Renal cortical epithelial cell (primary cell): ENCODE measurements at regions not wholly inside any gene's neighbourhood (a gene's known extent, or its start where the extent isn't known, plus 50 kb on each side); places are given as distances from the start of the nearest gene placed in this dataset.
"Not testable (repeated sequence)": the region's sequence is repeated elsewhere in the genome, so short reads cannot be mapped to it uniquely, and the experiment has no call there.

Experiments
- DNase-seq: peaks from one replicate; pipeline ENCODE4 v3.0.0-alpha.2; 2011; ENCODE audit warnings: low read depth

DNA sequence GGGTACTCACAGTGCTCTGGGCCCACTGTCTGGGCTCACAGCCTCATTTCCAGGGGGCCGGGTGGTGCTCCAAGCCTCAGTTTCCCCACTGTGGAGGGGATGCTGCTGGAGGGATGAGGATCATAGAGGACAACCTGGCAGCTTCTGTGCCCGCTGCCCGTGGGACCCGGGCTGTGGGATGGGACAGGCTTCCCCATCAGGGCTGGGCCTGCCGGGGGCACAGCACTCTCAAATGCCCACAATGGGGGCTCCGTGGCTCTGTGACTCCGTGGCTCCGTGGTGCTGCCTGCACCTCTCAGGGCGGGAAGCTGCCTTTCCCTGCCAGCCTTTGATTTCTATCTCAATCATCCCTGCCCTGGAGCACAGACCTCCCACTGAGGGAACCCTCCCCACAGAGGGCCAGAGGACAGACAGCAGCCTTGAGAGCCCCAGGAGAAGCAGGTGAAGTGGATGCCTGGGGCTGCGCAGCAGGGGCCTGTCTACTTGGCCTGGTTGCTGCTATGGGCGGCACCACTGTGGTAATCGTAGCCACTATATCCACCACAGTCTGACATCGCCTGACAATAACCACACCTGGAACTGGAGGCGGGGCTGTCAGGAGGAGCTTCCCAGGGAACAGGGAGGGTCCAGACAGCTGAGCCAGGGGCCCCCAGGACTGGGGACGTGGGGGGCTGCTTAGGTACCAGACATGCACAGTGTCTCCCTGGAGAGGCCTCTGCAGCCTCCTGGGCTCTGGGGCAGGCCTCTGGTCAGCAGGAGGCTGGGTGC lies 375.9 kb downstream of the TMEM121 start:
- DNase-seq, result no peak

DNA sequence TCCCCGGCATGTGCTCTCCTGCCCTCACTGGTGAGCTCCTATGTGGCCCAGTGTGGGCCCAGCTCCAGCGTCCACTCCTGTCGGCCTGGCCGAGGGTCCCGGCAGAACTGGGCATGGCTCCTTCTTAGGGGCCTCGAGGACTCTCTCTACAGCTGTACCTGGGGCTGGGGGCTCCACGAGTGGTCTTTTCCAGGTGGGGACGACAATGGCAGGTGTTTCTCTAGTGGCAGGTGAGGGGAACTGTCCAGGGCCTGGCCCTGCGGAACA lies 376.4 kb downstream of the TMEM121 start:
- not testable (repeated sequence) for DNase-seq

DNA sequence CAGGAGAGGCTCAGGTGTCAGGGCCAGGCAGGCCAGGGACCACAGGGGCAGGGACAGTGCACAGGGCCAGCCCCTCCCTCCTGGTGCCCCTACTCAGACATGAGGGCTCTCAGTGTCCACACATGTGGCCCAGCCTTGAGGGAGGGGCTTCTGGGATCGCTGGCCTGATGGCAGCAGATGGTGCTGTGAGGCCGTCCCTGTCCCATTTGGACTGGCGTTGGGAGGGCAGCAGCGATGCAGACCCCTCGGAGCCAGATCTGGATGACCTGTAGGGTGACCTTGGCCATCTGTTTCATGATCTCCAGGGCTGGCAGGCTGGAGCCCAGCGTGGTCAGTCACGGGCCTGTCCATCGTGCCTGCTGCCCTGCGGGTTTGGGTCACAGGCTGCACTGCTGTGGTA lies 377.6 kb downstream of the TMEM121 start:
- no peak for DNase-seq

DNA sequence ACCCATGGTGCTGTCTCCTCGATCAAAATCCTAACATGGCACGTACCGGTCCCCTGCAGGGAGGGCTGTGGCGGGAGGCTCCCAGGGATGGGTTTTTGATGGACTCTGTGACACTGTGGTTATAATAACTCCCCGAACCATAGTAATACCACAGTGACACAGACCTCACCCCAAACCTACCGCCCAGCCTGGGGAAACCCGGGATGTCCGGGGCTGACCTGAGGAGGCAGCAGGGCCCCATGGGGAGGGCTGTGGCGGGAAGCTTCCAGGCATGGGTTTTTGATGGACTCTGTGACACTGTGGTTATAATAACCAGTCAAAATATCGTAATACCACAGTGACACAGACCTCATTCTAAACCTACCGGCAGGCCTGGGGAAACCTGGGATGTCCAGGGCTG lies 378.0 kb downstream of the TMEM121 start:
- DNase-seq, result no peak

DNA sequence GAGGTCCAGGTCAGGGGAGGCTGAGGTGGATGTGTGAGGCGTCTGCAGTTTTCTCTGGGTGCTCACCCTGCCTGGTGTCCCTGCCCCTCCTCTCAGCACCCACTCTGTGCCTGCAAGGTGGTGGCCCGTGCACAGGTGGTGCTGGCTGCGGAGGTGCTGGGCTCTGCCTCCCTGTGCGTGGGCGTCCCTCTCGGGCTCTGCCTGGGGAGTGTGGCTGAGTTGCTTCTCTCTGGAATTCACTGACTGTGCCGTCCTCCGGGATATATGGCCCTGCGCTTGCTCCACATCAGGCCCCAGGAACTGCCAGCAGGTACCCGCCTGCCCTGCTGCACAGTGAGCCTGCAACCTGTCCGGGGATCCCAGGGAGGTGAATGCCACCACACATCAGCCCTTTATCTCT lies 379.1 kb downstream of the TMEM121 start:
- DNase-seq, result no peak

DNA sequence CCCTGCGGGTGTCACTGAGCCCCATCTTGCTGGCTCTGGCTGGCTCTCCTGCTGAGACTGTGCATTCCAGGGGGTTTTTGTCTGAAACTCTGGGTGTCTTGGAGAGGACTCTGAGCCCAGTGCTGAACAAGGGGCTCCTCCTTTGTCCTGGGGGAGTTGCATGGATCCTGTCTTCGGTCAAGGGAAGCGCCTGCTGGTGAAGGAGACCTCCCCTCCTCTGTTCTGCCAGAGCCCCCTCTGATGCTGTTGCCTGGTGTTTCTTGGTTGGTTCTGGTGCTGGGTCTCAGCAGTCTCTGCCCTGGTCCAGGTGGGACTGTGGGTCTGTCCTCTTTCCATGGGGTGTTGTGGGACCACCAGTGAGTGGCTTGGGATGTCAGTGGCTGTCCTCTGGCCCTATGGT lies 380.9 kb downstream of the TMEM121 start:
- DNase-seq, result no peak

DNA sequence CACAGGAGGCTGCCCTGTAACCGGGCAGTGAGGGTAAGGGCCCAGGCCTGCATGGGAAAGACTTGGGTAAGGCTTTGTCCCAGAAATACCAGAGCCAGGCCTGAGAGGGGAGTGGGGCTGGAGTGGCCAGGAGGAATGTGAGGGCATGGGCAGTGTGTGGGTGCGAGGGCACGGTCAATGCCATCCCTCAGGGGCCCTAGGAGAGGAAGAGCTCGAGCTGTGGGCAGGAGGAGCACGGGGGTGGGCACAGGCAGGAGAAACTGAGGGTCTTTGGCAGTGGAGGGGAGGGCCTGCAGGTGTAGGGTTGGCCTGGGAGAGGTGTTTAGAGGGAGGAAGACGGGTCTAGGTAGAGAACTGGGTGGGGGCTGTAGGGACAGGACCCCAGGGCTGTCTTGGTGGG lies 381.6 kb downstream of the TMEM121 start:
- no peak for DNase-seq

DNA sequence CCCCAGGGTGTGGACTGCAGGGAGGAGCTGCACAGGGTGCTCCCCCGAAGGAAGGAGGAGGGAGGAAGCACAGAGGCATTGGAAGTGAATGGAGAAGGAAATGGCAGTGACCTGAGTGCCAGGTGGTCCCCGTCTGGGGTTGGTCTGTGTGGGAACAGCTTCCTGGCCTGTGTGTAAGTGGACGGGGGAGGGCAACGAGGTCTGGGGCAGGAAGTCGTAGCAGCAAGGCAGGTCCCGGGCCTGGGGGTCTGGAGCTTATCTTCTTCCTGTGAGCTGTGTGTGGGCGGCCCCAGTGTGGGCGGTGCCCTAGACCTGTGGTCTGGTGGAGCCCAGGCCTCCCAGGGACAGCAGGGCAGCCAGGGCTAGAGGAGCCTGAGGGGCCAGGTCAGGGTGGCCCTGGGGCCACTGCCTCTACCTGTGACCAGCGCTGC lies 382.1 kb downstream of the TMEM121 start:
- DNase-seq, result no peak

DNA sequence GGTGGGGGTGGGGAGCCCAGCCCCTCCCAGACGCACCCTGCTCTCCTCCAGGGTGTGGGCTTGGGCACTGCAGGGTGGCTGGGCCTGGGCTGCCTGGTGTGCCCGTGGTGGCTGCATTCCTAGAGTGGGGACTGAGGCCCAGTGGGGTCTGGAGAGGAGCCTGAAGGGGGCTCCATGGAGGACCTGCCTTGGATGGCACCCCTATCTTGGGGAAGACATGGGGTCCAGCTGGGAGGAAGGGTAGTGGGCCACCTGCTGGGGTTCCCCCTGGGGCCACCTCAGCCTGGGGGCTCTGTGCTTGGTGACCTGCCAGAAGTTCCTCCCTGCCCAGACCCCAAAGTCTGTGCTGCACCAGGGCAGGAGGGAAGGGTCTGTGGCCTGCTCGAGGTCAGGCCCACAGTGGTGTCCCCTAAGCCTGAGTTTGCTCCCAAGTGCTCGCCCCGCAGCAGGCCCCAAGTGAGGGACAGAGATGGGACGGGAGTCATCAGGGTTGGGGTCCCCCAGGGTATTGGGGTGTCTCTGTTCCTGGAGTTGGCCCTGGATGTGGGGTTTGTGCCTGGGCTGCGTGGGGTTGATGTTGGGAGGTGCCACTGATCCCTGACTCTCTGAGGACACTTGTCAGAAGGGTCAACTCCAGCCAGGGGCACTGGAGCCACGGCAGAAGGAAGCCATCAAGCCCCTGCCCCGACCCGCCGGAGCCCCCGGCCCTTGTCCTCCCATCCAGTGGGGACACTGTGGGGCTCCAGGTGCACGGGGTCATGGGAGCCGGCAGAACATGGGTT lies 382.9 kb downstream of the TMEM121 start:
- no peak for DNase-seq

DNA sequence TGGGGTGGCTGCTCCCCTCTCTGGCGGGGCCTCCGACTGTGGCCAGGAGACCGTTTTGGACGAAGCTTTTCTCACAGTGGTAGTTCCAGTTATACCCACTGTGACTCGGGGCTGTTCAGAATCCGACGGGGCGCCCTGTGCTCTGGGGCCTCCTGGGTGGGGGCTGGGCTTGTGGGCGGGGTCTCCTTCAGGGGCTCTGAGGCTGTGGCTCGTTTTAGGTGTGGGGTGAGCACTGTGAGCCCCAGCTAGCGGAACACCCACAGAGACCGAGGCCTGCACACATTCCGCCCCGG lies 383.4 kb downstream of the TMEM121 start:
- DNase-seq, result not testable (repeated sequence)

DNA sequence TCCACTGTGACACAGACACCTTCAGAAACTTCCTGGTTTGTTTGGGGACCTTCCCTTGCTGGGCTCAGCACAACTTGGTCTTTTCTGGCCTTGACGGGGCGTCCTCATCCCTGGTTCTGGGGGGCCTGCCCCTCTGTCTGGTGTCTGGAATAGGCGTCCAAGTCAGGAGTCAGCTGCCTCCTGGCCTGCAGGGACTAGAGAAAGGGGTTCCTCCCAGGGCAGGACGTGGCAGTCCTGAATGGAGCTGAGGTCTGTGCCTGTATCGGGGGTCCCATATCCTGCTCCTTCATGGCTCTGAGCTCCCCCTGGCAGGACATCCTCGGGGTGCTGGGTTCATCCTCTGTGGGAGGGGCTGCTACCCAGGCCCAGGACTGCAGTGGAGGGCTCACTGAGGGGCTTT lies 384.0 kb downstream of the TMEM121 start:
- no peak for DNase-seq

DNA sequence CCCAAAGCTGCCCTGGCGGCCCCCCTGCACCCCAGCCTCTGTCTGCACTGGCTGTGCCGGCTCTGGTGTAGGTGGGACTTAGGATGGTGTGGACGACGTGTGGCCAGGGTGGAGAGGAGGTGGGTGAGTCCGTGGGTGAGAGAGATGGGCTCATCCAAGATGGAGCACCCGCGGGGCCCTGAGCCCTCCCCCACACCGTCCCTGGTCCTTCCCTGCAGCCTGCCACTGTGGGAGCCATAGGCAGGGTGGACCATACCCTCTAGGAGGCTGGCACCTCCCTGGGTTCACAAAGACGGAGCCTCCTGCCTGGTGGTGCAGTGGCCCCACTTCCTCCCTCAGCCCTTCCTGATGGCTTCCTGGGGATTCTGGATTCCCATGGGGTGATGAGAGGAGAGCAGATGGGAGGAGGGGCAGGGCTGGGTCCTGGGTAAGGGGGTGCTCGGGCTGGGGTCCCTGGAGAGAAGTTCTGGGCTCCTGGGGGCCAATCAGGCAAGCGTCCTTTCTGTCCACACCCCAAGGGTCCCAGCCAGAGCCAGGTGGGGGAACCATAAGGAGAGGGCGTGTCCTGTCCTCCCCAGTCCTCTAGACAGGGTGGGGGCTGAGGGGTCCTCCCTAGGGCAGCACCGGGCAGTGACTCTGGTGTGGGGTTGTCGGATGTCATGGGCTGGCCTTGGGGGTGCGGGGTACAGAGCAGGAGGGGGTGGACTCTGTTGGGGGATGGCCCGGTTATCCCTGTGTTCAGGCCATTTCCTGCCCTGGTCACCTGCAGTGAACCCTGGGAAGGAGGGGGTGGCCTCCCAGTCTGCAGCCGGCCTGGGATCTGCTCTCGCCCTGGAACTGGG lies 384.8 kb downstream of the TMEM121 start:
- no peak for DNase-seq

DNA sequence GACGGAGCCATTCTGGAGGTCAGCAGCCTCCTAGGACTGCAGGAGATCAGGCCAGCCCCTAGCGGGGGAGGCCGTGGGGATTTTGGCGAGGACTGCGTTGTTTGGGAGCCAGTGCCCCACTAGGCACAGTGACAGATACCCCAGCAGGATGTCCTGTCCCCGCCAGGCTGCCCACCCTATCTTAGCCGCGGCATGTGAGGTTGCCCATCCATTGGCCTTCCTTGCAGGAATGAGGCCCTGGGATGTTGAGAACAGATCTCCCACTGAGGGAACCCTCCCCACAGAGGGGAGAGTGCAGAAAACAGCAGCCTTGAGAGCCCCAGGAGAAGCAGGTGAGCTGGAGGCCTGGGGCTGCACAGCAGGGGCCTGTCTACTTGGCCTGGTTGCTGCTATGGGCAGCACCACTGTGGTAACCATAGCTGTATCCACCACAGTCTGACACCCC lies 385.5 kb downstream of the TMEM121 start:
- not testable (repeated sequence) for DNase-seq

DNA sequence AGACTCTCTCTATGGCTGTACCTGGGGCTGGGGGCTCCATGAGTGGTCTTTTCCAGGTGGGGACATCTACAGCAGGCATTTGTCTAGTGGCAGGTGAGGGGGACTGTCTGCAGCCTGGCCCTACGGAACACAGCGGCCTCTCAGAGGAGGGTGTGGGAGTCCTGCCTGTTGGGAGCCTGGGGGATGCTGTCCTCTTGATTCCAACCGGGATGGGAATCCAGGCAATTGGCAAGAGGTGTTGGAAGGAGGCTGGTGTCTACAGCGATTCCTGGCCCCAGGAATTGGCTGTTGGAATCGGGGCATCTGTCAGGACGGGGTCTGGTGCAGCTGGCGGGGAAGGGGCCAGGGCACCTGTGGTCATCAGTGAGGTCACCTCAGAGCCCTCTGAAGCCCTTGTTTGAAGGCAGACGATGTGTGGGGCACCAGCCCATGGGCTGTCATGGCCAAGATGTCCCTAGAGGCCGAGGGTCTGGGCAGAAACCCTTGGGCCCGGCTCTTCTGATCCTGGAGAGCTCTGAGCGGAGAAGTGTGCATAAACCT lies 386.3 kb downstream of the TMEM121 start:
- DNase-seq, result no peak

DNA sequence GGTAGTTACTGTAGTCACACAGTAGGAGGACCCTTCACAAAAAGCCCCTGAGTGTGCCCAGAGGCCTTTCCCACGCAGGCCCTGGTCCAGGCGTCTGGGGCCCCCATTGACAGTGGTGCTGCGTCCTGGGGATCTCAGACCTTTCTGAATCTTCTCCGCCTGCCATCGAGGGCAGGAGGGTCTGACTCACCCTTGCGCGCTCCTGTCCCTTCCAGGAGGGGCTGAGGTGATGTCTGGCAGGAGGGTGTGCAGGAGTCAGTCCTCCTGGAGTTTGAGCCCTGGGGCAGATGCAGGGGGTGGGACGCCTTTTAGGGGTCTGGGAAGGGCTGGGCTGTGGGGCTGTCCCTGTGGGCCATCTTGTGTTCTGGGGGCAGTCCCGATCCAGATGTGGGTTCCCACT lies 386.8 kb downstream of the TMEM121 start:
- no peak for DNase-seq

DNA sequence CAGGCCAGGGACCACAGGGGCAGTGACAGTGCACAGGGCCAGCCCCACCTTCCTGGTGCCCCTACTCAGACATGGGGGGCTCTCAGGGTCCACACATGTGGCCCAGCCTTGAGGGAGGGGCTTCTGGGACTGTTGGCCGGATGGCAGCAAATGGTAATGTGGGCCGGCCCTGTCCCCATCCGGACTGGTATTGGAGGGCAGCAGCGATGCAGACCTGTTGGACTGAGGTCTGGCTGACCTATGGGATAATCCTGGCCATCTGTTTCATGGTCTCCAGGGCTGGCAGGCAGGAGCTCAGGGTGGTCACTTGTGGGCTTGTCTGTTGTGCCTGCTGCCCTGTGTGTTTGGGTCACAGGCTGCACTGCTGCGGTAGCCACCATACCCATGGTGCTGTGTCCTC lies 387.5 kb downstream of the TMEM121 start:
- DNase-seq, result no peak

DNA sequence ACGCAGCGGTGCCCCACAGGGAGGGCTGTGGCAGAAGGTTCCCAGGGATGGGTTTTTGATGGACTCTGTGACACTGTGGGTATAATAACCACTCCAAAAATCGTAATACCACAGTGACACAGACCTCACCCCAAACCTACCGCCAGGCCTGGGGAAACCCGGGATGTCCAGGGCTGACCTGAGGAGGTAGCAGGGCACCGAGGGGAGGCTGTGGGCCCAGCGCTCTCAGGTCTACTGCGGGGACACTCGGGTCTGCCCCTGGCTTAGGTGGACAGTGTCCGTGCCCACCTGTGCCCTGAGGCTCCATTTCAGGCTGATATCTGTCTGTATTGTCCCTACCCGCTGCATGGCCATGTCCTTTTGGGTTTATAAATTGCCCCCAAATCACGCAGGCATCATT lies 387.9 kb downstream of the TMEM121 start:
- DNase-seq, result not testable (repeated sequence)

DNA sequence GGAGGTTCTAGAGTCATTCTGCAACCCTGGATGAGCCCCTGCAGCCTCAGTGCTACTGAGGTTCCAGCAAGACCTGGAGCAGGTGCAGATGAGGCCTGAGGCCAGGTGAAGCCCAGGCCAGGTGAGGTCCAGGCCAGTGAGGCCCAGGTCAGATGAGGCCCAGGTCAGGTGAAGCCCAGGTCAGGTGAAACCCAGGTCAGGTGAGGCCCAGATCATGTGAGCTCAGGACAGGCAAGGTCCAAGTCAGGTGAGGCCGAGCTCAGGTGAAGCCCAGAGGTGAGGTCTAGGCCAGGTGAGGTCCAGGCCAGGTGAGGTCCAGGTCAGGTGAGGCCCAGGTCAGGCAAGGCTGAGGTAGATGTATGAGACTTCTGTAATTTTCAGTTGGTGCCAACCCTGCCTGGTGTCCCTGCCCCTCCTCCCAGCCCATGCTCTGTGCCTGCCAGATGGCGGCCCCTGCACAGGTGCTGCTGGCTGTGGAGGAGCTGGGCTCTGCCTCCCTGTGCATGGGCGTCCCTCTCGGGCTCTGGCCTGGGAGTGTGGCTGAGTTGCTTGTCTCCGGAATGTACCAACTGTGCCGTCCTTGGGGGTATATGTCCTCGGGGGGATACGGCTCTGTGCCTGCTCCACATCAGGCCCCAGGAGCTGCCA lies 388.5 kb downstream of the TMEM121 start:
- DNase-seq, result no peak

DNA sequence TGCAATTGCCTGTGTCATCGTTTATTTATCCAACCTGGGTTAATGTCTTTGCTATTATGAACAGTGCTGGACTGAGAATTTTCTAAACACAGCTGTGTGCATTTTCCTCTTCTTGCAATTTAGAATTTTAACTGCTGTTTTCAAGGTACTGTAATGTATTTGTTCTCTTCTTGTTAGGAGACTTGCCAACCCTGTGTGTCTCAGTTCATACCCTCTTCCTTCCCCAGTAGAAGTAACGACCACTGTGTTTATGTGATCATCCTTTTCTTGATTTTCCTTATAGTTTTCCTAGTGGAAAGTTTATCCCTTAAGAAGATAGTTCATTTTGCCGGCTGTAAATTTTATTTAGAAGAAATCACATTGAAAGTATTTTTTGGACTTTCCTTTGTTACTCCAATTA lies 389.2 kb downstream of the TMEM121 start:
- not testable (repeated sequence) for DNase-seq

DNA sequence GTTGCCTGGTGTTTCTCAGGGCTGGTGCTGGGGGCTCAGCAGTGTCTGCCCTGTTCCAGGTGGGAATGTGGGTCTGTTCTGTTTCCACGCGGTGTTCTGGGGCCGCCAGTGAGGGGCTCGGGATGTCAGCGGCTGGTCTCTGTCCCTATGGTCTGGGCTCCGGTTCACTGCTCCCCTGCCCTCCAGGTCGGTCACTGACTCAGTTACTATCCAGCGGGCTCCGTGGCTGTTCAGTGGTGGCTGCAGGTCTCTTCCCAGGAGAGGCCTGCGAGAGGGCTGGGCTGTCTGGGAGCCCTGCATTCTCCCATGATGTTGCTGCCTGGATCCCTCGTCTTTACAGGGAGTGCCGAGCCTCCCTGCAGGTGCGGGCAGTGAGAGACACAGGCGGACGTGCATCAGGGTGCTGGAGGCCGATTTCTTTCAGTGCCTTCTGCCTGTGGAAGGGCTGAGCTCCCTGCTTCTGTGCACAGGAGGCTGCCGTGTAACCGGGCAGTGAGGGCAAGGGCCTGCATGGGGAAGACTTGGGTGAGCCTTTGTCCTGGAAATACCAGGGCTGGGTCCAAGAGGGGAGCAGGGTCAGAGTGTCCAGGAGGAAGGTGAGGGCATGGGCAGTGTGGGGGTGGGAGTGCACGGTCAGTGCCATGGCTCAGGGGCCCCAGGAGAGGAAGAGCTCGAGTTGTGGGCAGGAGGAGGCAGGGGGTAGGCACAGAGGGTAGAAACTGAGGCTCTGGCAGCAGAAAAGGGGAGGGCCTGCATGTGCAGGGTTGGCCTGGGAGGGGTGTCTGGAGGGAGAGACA lies 391.0 kb downstream of the TMEM121 start:
- not testable (repeated sequence) for DNase-seq

DNA sequence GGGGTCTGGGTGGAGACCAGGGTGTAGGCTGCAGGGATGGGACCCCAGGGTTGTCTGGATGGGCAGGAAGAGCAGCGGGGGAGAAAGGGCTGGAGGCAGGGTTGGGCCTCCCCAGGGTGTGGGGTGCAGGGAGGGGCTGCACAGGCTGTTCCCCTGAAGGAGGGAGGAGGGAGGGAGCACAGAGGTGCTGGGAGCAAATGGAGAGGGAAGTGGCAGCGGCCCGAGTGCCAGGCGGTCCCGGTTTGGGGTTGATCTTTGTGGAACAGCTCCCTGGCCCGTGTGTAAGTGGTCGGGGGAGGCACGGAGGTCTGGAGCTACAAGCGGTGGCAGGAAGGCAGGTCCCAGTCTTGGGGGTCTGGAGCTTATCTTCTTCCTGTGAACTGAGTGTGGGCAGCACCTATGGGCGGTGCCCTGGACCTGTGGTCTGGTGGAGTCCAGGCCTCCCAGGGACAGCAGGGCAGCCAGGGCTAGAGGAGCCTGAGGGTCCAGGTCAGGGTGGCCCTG lies 391.6 kb downstream of the TMEM121 start:
- DNase-seq, result no peak
